Neural cell (in vitro differentiated cells): ENCODE measurements at regions not wholly inside any gene's neighbourhood (a gene's known extent, or its start where the extent isn't known, plus 50 kb on each side); places are given as distances from the start of the nearest gene placed in this dataset.

Source experiments
- H2AFZ ChIP-seq: fragments of 200-600, 300-800 bp; sonication (generic), shearing (Covaris generic); 2 replicates; pipeline ENCODE4 v1.6.0; 2014; ENCODE audit warnings: low read depth, mild to moderate bottlenecking, antibody characterized with exemption, low read length, moderate library complexity
- H3F3A ChIP-seq: fragments of 200-600 bp; shearing (Covaris generic); 2 replicates; pipeline ENCODE4 v1.6.1; 2016; ENCODE audit warnings: mild to moderate bottlenecking, moderate library complexity, mixed read lengths, antibody characterized with exemption, low read length; ENCODE audit not compliant: insufficient read depth, poor library complexity, severe bottlenecking
- H3K27ac ChIP-seq: fragments of 200-600, 300-800 bp; sonication (generic), shearing (Covaris generic); 2 replicates; pipeline ENCODE4 v1.5.1; 2014; ENCODE audit warnings: mild to moderate bottlenecking, low read length, moderate library complexity
- H3K27me3 ChIP-seq: fragments of 300-800, 200-600 bp; sonication (generic), shearing (Covaris generic); 2 replicates; pipeline ENCODE4 v1.6.0; 2014; ENCODE audit warnings: mild to moderate bottlenecking, low read depth, low read length, moderate library complexity; ENCODE audit not compliant: insufficient read depth
- H3K36me3 ChIP-seq: fragments of 300-800, 200-600 bp; sonication (generic), shearing (Covaris generic); 2 replicates; pipeline ENCODE4 v1.5.1; 2014; ENCODE audit warnings: mild to moderate bottlenecking, antibody characterized with exemption, low read length, moderate library complexity; ENCODE audit not compliant: insufficient read depth
- H3K4me2 ChIP-seq: fragments of 300-800, 200-600 bp; sonication (generic), shearing (Covaris generic); 2 replicates; pipeline ENCODE4 v1.6.0; 2014; ENCODE audit warnings: mild to moderate bottlenecking, low read length
- H3K4me3 ChIP-seq: fragments of 300-800, 200-600 bp; sonication (generic), shearing (Covaris generic); 2 replicates; pipeline ENCODE4 v1.5.1; 2014; ENCODE audit warnings: mild to moderate bottlenecking, low read length, moderate library complexity
- H3K79me2 ChIP-seq: fragments of 200-600 bp; shearing (Covaris generic); replicated peaks from 2 replicates; pipeline ENCODE4 v1.6.0; 2014; ENCODE audit warnings: mild to moderate bottlenecking, low read length, moderate library complexity; ENCODE audit not compliant: insufficient read depth
- H3K9ac ChIP-seq: fragments of 300-800, 200-600 bp; sonication (generic), shearing (Covaris generic); 2 replicates; pipeline ENCODE4 v1.6.1; 2016; ENCODE audit warnings: mild to moderate bottlenecking, low read length, mixed read lengths
- H3K9me2 ChIP-seq: fragments of 200-600 bp; shearing (Covaris generic); 2 replicates; pipeline ENCODE4 v1.6.1; 2016; ENCODE audit warnings: mild to moderate bottlenecking, low read length, mixed read lengths; ENCODE audit not compliant: insufficient read depth
- H3K9me3 ChIP-seq: fragments of 200-600, 300-800 bp; sonication (generic), shearing (Covaris generic); 2 replicates; pipeline ENCODE4 v1.6.1; 2016; ENCODE audit warnings: mild to moderate bottlenecking, mixed run types, low read length, moderate library complexity, mixed read lengths
- H4K20me1 ChIP-seq: fragments of 200-600 bp; shearing (Covaris generic); 2 replicates; pipeline ENCODE4 v1.6.1; 2016; ENCODE audit warnings: mild to moderate bottlenecking, mixed run types; ENCODE audit not compliant: insufficient read depth
- EP300 ChIP-seq: fragments of 450-650 bp; conservative IDR thresholded peaks from 2 replicates; pipeline ENCODE4 v1.6.1; 2014; ENCODE audit warnings: antibody characterized with exemption, mild to moderate bottlenecking, moderate library complexity; ENCODE audit not compliant: poor library complexity, severe bottlenecking
- EZH2 ChIP-seq: fragments of 200-600, 300-800 bp; shearing (Covaris generic), sonication (generic); IDR thresholded peaks from 2 replicates; pipeline ENCODE4 v1.6.1; 2014; ENCODE audit warnings: antibody characterized with exemption, low read length, borderline replicate concordance, mild to moderate bottlenecking; ENCODE audit not compliant: insufficient read depth, poor library complexity, severe bottlenecking
- MXI1 ChIP-seq: fragments of 450-650 bp; conservative IDR thresholded peaks from 2 replicates; pipeline ENCODE4 v1.6.1; 2014; ENCODE audit warnings: antibody characterized with exemption, mild to moderate bottlenecking; ENCODE audit not compliant: poor library complexity, severe bottlenecking
- POLR2AphosphoS5 ChIP-seq: IDR thresholded peaks from 2 replicates; pipeline ENCODE4 v1.6.1; 2012
- RAD21 ChIP-seq: fragments of 450-650 bp; conservative IDR thresholded peaks from 2 replicates; pipeline ENCODE4 v1.6.1; 2014; ENCODE audit warnings: antibody characterized with exemption, mild to moderate bottlenecking, moderate library complexity
- REST ChIP-seq: IDR thresholded peaks from 2 replicates; pipeline ENCODE4 v1.6.1; 2012; ENCODE audit warnings: borderline replicate concordance
- SMC3 ChIP-seq: fragments of 450-650 bp; conservative IDR thresholded peaks from 2 replicates; pipeline ENCODE4 v1.6.1; 2014; ENCODE audit warnings: antibody characterized with exemption, mild to moderate bottlenecking, moderate library complexity; ENCODE audit not compliant: poor library complexity
- TAF1 ChIP-seq: IDR thresholded peaks from 2 replicates; pipeline ENCODE4 v1.6.1; 2012; ENCODE audit warnings: low read depth
- TF ChIP-seq, protein P1 (sequence below): fragments of 450-650 bp; IDR thresholded peaks from 2 replicates; pipeline ENCODE4 v1.5.1; 2014; ENCODE audit warnings: antibody characterized with exemption, mild to moderate bottlenecking, moderate library complexity; ENCODE audit not compliant: poor library complexity, severe bottlenecking

GRCh38 chr5:115033861-115034260 is 135.8 kb downstream of the TRIM36 start:
- no peak overlapping the region for H2AFZ ChIP-seq
- TF ChIP-seq RAD21 (peak; percentile 74), MXI1 (no peak), SMC3 (peak; percentile 66), POLR2AphosphoS5 (no peak), EP300 (no peak), REST (no peak), EZH2 (no peak), TAF1 (no peak)
- TF ChIP-seq, protein P1, sequence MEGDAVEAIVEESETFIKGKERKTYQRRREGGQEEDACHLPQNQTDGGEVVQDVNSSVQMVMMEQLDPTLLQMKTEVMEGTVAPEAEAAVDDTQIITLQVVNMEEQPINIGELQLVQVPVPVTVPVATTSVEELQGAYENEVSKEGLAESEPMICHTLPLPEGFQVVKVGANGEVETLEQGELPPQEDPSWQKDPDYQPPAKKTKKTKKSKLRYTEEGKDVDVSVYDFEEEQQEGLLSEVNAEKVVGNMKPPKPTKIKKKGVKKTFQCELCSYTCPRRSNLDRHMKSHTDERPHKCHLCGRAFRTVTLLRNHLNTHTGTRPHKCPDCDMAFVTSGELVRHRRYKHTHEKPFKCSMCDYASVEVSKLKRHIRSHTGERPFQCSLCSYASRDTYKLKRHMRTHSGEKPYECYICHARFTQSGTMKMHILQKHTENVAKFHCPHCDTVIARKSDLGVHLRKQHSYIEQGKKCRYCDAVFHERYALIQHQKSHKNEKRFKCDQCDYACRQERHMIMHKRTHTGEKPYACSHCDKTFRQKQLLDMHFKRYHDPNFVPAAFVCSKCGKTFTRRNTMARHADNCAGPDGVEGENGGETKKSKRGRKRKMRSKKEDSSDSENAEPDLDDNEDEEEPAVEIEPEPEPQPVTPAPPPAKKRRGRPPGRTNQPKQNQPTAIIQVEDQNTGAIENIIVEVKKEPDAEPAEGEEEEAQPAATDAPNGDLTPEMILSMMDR: peak; percentile 62

DNA sequence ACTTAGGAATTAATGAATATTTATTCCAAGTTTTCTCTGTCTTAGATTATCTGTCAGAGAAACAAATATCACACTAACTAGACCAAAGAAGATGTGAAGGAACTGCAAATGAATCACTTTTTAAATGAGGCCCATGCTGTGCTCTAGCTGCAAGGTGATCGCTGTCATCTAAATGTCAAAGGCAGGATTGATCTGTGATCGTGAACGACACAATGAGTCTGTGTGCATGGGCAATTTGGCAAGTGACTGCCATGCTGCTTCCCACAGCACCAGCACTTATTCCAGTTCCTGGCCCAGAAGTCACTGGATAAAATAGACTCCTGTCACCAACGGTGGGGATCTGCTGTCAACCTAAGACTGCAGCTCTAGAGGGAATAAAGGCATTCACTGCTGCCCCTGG is 141.2 kb downstream of the TRIM36 start:
- Histone ChIP-seq H3K36me3 (no peaks in the 10 kb centered on the region), H3K9ac (no peak overlapping the region), H3K27me3 (no peaks in the 10 kb centered on the region), H3K9me3 (no peaks in the 10 kb centered on the region), H3K4me2 (no peak overlapping the region), H3K27ac (peak overlapping the region; percentile 60), H4K20me1 (no peaks in the 10 kb centered on the region), H3K4me3 (peak overlapping the region; percentile 27), H3K79me2 (no peaks in the 10 kb centered on the region), H3K9me2 (no peaks in the 10 kb centered on the region), H2AFZ (no peak overlapping the region), H3F3A (no peaks in the 10 kb centered on the region)
- no peak for TF ChIP-seq TAF1
- peak; percentile 44 for TF ChIP-seq REST
- no peak for TF ChIP-seq RAD21
- peak; percentile 23 for TF ChIP-seq MXI1
- peak; percentile 93 for TF ChIP-seq EP300
- peak; percentile 67 for TF ChIP-seq POLR2AphosphoS5
- no peak for TF ChIP-seq SMC3

More at GRCh38 chr5:115033861-115034260, 135.8 kb downstream of the TRIM36 start:
- no peaks in the 10 kb centered on the region for H4K20me1 ChIP-seq
- no peaks in the 10 kb centered on the region for H3K9me3 ChIP-seq
- H3K27ac ChIP-seq: no peak overlapping the region
- H3K9ac ChIP-seq: no peak overlapping the region
- no peak overlapping the region for H3K4me2 ChIP-seq
- H3K27me3 ChIP-seq: no peaks in the 10 kb centered on the region
- H3K79me2 ChIP-seq: no peaks in the 10 kb centered on the region
- H3K9me2 ChIP-seq: no peaks in the 10 kb centered on the region
- H3K36me3 ChIP-seq: no peaks in the 10 kb centered on the region
- no peak overlapping the region for H3K4me3 ChIP-seq
- H3F3A ChIP-seq: no peaks in the 10 kb centered on the region
